HG03103 (cell line): ENCODE measurements at regions not wholly inside any gene's neighbourhood (a gene's known extent, or its start where the extent isn't known, plus 50 kb on each side); places are given as distances from the start of the nearest gene placed in this dataset.

ENCODE experiments used
- ATAC-seq: cut with Tn5 transposase; IDR thresholded peaks from one replicate; pipeline ENCODE4 v1.9.1; 2021; ENCODE audit warnings: low read depth; ENCODE audit not compliant: unreplicated experiment

GRCh38 chr13:43981512-43982301 lies 102.0 kb downstream of the LACC1 start:
- no peak for ATAC-seq

GRCh38 chr13:43983373-43983772 lies 103.7 kb downstream of the LACC1 start:
- no peak for ATAC-seq

GRCh38 chr13:43984292-43984691 lies 104.6 kb downstream of the LACC1 start:
- ATAC-seq = no peak

GRCh38 chr13:43985422-43986072 lies 105.8 kb downstream of the LACC1 start:
- no peak for ATAC-seq

GRCh38 chr13:43986421-43986981 lies 106.8 kb downstream of the LACC1 start:
- no peak for ATAC-seq

- ATAC-seq = no peak
Measured at GRCh38 chr13:43988302-43988701, 108.6 kb downstream of the LACC1 start.

- no peak for ATAC-seq
Measured at GRCh38 chr13:43990021-43990420, 110.3 kb downstream of the LACC1 start.

- ATAC-seq = no peak
Measured at GRCh38 chr13:43990829-43991228, 111.1 kb downstream of the LACC1 start.

- no peak for ATAC-seq
Measured at GRCh38 chr13:43991773-43992201, 112.1 kb downstream of the LACC1 start.

GRCh38 chr13:43992211-43992610 lies 112.5 kb downstream of the LACC1 start:
- no peak for ATAC-seq

- no peak for ATAC-seq
Measured at GRCh38 chr13:43994999-43995859, 115.5 kb downstream of the LACC1 start.

GRCh38 chr13:43996221-43996620 lies 116.5 kb downstream of the LACC1 start:
- ATAC-seq = no peak

- no peak for ATAC-seq
Measured at GRCh38 chr13:44003481-44003880, 123.8 kb downstream of the LACC1 start.

GRCh38 chr13:44004878-44005277 lies 125.2 kb downstream of the LACC1 start:
- ATAC-seq = no peak

GRCh38 chr13:44007451-44007850 lies 127.7 kb downstream of the LACC1 start:
- ATAC-seq = no peak

GRCh38 chr13:44011036-44011435 lies 131.3 kb downstream of the LACC1 start:
- no peak for ATAC-seq

GRCh38 chr13:44012910-44013757 lies 133.4 kb downstream of the LACC1 start:
- ATAC-seq = no peak

- ATAC-seq = no peak
Measured at GRCh38 chr13:44013758-44014291, 134.1 kb downstream of the LACC1 start.

- ATAC-seq = no peak
Measured at GRCh38 chr13:44014501-44014900, 134.8 kb downstream of the LACC1 start.

GRCh38 chr13:44015118-44015517 lies 135.4 kb downstream of the LACC1 start:
- no peak for ATAC-seq
